Heart right ventricle (tissue), 16 donors: ENCODE measurements at regions not wholly inside any gene's neighbourhood (a gene's known extent, or its start where the extent isn't known, plus 50 kb on each side); places are given as distances from the start of the nearest gene placed in this dataset.

Experiments used
- ATAC-seq, 8 donors: fragments of 200-7000 bp; cut with Tn5 transposase; one replicate each; pipeline ENCODE4 v1.9.1; 2020; ENCODE audit warnings: mild to moderate bottlenecking in 8 of 8, moderate library complexity in 8 of 8, moderate number of reproducible peaks in 1 of 8
- DNase-seq, 2 donors: peaks; one replicate each; pipeline ENCODE4 v3.0.0-alpha.2; 2020
- H3K27ac ChIP-seq, 10 donors: fragments of 200-600 bp; sonication (generic) in 2 of 10; one replicate each; pipeline versions ENCODE4 v1.5.0 to v1.8.0; 2020 to 2022; ENCODE audit warnings: mild to moderate bottlenecking in 3 of 10
- H3K27me3 ChIP-seq, 7 donors: fragments of 200-600 bp; one replicate each; pipeline ENCODE4 v1.8.0; 2021 to 2022; ENCODE audit warnings: mild to moderate bottlenecking in 2 of 7
- H3K36me3 ChIP-seq, 9 donors: fragments of 200-600 bp; sonication (generic) in 1 of 9; one replicate each; pipeline versions ENCODE4 v1.5.0 to v1.8.0; 2020 to 2022; ENCODE audit warnings: mild to moderate bottlenecking in 2 of 9
- H3K4me1 ChIP-seq, 9 donors: fragments of 200-600 bp; sonication (generic) in 1 of 9; one replicate each; pipeline versions ENCODE4 v1.5.0 to v1.8.0; 2020 to 2022; ENCODE audit warnings: mild to moderate bottlenecking in 4 of 9
- H3K4me3 ChIP-seq, 10 donors: fragments of 200-600 bp; sonication (generic) in 2 of 10; one replicate each; pipeline versions ENCODE4 v1.5.0 to v1.8.0; 2020 to 2022; ENCODE audit warnings: mild to moderate bottlenecking in 7 of 10, moderate library complexity in 2 of 10
- H3K9me3 ChIP-seq, 11 donors: fragments of 200-600 bp in 10 of 11; sonication (generic) in 2 of 11; one replicate each; pipeline versions ENCODE4 v1.5.0 to v1.8.0; 2013 to 2022; ENCODE audit warnings: mild to moderate bottlenecking in 2 of 11, control low read depth in 1 of 11, moderate library complexity in 1 of 11
- WGBS, 2 donors: extraction: QIAGEN DNeasy Blood & Tissue Kit; methylation state at CpG; one replicate each; pipeline ENCODE4 v1.1.7; 2013; ENCODE audit warnings: inconsistent platforms in 1 of 2; 5-methylcytosine and 5-hydroxymethylcytosine counted together
- intact Hi-C, 10 donors: fragments of 100-400 bp; cut with DNase I; formaldehyde crosslinking; loops; one replicate each; pipeline versions ENCODE4 v1.11.1 to v1.14.2; 2022
- TF ChIP-seq, protein P1 (sequence below), 9 donors: fragments of 200-600 bp; sonication (generic) in 2 of 9; IDR thresholded peaks; one replicate each; pipeline versions ENCODE4 v1.5.0 to v1.8.0; 2021 to 2022; ENCODE audit warnings: antibody characterized with exemption in 9 of 9, mild to moderate bottlenecking in 5 of 9, moderate library complexity in 1 of 9
- donor health status: Arrhythmogenic right ventricular cardiomyopathy.
- donor health status: ischemic (EF 13 %, LVEDD 7.1; RV severe dilation, severe dysfunction).
- donor health status: healthy with polysubstance abuse.
- donor health status: DM: no; HTN: yes; CAD: no.
- donor health status: DM: no; HTN: no; CAD: no.
- donor health status: ischemic (EF 25% LVEDD 6.9; RV normal size, moderate dysfunction).
- donor health status: ischemic (EF 25% LVEDD 5.7; RV mildly dilated, moderate dysfunction).
- donor health status: healthy.
- donor health status: DM: yes; HTN: yes; CAD: no.
- donor health status: Ischemic cardiomyopathy.
- donor health status: ischemic (EF 35%, LVEDD 5.7; RV mildly dilated, moderate dysfunction).
- donor health status: nonischemic (EF 11% LVEDD 7.7; RV severe dilation, severe dysfunction).
- donor health status: DM: yes; HTN: yes; CAD: no.
- donor health status: PGD.
- donor health status: ischemic (EF 29% LVEDD 5.4; RV normal size, mild dysfunction).
- donor health status: nonischemic (EF 23%, LVEDD 6.1; RV moderate dilation, normal function).

DNA sequence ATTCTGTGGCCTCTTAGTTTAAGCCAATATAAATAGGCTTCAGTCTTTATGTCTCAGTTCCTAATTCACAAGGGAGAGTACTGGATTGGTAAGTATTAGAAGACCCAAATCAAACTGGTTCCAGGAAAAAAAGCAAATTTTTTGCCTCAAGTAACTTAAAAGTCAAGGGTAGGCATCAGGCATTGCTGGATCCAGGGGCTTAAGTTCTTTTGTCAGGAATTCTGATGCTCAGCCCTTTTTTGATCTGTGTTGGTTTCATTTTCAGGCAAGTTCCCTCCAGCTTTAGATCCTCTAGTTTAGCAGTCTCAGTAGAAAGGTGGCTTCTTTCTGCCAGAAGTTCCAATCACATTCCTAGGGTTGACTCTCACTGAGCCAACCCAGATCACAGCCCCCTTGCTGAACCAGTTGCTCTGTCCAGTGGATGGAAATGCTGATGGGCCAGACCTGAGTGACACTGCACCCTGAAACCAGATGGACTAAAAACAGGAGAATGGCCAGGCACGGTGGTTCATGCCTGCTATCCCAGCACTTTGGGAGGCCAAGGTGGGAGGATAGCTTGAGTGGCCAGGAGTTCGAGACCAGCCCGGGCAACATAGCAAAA is 253.5 kb downstream of the SHQ1 start:
- TF ChIP-seq, protein P1, sequence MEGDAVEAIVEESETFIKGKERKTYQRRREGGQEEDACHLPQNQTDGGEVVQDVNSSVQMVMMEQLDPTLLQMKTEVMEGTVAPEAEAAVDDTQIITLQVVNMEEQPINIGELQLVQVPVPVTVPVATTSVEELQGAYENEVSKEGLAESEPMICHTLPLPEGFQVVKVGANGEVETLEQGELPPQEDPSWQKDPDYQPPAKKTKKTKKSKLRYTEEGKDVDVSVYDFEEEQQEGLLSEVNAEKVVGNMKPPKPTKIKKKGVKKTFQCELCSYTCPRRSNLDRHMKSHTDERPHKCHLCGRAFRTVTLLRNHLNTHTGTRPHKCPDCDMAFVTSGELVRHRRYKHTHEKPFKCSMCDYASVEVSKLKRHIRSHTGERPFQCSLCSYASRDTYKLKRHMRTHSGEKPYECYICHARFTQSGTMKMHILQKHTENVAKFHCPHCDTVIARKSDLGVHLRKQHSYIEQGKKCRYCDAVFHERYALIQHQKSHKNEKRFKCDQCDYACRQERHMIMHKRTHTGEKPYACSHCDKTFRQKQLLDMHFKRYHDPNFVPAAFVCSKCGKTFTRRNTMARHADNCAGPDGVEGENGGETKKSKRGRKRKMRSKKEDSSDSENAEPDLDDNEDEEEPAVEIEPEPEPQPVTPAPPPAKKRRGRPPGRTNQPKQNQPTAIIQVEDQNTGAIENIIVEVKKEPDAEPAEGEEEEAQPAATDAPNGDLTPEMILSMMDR (IDR thresholded peaks at IDR 0.05), result no peak
- H3K27me3 ChIP-seq, result peaks cover 0 to 7% (median 0%) of the 10 kb centered on the region in 7 donors
- no peak overlapping the region for H3K27ac ChIP-seq
- no peak for ATAC-seq
- intact Hi-C loops, result no loop called here
- peaks cover 0 to 17% (median 4%) of the 10 kb centered on the region in 9 donors for H3K4me1 ChIP-seq
- H3K4me3 ChIP-seq, result no peak overlapping the region
- DNase-seq, result no peak
- H3K36me3 ChIP-seq, result no peaks in the 10 kb centered on the region
- H3K9me3 ChIP-seq, result no peaks in the 10 kb centered on the region
- WGBS, 2 donors, result 97 to 99% methylated on average over 3 of the region's 3 CpGs

GRCh38 chr3:72593881-72594397 is 254.3 kb downstream of the SHQ1 start:
- Histone ChIP-seq H3K9me3 (no peaks in the 10 kb centered on the region), H3K36me3 (no peaks in the 10 kb centered on the region), H3K27ac (no peak overlapping the region), H3K4me3 (no peak overlapping the region), H3K27me3 (peaks cover 0 to 7% (median 0%) of the 10 kb centered on the region in 7 donors), H3K4me1 (peaks cover 0 to 17% (median 4%) of the 10 kb centered on the region in 9 donors)
- peak in 1 of 8 donors; percentile 37 for ATAC-seq
- intact Hi-C loops, result no loop called here
- no peak for DNase-seq
- 85 to 89% methylated on average over 5 of the region's 5 CpGs for WGBS, 2 donors
- TF ChIP-seq, protein P1 (IDR thresholded peaks at IDR 0.05), result no peak

GRCh38 chr3:72591522-72592421 is 256.5 kb downstream of the SHQ1 start:
- peaks cover 0 to 4% (median 0%) of the 10 kb centered on the region in 7 donors for H3K27me3 ChIP-seq
- DNase-seq (peak in 1 of 2 donors; percentile 36), ATAC-seq (peak in 4 of 8 donors; percentile 26 to 68 (median 60))
- intact Hi-C loops, result no loop called here
- WGBS, 2 donors, result 62 to 68% methylated on average over 14 of the region's 14 CpGs
- no peaks in the 10 kb centered on the region for H3K36me3 ChIP-seq
- no peak overlapping the region for H3K4me3 ChIP-seq
- H3K4me1 ChIP-seq, result peaks cover 0 to 12% (median 4%) of the 10 kb centered on the region in 9 donors
- TF ChIP-seq, protein P1 (IDR thresholded peaks at IDR 0.05), result no peak
- no peak overlapping the region for H3K27ac ChIP-seq
- H3K9me3 ChIP-seq, result no peaks in the 10 kb centered on the region

DNA sequence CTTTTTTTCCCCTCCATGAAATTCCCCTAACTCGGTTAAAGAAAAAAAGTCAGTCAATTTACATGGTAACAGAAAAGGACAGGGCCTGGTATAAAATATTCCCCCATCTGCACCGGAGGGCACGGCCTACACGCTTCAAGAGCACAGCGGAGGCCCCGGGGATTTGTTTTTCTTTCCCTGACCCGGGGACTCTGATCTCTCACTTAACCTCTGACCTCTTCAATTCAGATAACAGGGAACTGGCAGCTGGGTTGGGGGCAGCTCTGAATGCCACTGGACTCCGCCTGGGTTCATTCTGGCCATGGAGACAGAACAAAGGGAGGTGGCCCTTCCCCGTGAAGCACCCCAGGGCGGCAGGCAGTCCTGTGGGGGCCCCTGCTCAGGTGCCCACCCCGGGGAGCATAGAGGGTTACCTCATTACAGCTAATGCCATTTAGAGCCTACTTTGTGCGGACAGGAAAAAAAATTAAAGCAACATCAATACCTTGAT is 257.5 kb downstream of the SHQ1 start:
- intact Hi-C loops, result no loop called here
- H3K27ac ChIP-seq, result no peak overlapping the region

More for the DNA sequence above, 257.5 kb downstream of the SHQ1 start:
- Histone ChIP-seq H3K9me3 (no peaks in the 10 kb centered on the region), H3K36me3 (no peaks in the 10 kb centered on the region), H3K4me1 (peaks cover 0 to 12% (median 4%) of the 10 kb centered on the region in 9 donors), H3K4me3 (no peak overlapping the region), H3K27me3 (no peaks in the 10 kb centered on the region)
- DNase-seq, result no peak
- WGBS, 2 donors, result 84 to 88% methylated on average over 12 of the region's 12 CpGs
- no peak for ATAC-seq
- TF ChIP-seq, protein P1 (IDR thresholded peaks at IDR 0.05), result no peak
